NCI-H2196 (cell line): ENCODE measurements at regions not wholly inside any gene's neighbourhood (a gene's known extent, or its start where the extent isn't known, plus 50 kb on each side); places are given as distances from the start of the nearest gene placed in this dataset.

Source experiments
- DNase-seq: peaks from one replicate; lab custom pipeline; 2025; ENCODE audit not compliant: unreplicated experiment; lab: John Stamatoyannopoulos, UW

DNA sequence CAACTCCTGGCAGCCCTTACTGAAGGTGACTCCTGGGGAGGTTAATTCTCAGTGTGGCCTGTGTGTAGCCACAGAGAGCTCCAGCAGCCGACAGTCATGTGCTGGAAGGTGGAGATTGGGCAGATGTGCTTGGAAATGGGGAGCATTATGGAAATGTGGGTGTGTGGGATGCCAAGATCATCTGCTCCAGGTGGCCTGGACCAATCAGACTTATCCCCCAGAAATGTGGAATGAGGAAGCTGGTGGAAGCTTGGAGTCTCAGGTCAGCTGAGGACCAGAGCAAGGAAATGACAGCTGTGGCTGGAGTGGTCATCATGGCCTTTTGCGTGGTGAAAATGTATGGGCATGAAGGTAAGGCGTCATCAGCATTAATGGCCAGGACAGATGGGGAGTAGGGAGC lies 234.0 kb downstream of the MIAT start:
- no peak for DNase-seq

DNA sequence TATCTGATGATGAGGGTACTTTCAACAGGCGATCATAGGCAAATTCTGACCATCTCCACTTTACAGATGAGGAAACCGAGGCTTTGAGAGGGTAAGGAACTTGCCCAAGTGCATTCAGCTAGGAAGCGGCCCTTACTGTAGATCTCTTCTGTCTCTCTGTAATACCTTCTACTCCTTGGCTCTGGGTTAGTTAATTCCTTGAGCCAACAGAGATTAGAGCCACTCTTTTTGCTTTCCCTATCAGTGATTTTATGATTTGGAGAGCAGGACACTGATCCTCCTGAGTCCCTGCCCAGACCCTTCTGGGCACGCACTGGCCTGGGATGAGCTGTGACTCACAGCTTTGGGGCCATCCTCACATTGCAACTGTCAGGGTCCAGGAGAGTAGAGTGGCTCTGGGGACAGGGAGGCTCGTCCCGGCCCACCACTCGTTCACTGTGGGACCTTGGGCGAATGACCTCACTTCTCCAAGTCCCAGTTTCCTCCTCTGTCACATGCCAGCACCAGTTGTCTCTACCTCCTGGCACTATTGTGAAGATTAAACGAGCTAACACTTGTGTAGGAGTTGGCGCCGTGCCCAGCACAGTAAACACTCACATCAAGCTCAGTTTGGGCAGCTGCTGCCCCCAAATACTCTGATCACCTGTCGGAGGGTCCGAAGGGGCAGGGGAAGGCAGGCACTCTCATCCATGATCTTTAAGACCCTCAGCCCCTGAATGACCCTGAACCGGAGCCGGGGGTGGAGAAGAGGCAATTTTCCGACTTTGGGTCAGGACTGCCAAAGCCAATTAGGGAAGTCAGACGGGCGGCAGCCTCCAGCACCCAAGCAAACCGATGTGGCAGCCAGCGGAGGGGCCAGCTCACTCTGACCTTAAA lies 235.0 kb downstream of the MIAT start:
- peak; percentile 70 for DNase-seq

DNA sequence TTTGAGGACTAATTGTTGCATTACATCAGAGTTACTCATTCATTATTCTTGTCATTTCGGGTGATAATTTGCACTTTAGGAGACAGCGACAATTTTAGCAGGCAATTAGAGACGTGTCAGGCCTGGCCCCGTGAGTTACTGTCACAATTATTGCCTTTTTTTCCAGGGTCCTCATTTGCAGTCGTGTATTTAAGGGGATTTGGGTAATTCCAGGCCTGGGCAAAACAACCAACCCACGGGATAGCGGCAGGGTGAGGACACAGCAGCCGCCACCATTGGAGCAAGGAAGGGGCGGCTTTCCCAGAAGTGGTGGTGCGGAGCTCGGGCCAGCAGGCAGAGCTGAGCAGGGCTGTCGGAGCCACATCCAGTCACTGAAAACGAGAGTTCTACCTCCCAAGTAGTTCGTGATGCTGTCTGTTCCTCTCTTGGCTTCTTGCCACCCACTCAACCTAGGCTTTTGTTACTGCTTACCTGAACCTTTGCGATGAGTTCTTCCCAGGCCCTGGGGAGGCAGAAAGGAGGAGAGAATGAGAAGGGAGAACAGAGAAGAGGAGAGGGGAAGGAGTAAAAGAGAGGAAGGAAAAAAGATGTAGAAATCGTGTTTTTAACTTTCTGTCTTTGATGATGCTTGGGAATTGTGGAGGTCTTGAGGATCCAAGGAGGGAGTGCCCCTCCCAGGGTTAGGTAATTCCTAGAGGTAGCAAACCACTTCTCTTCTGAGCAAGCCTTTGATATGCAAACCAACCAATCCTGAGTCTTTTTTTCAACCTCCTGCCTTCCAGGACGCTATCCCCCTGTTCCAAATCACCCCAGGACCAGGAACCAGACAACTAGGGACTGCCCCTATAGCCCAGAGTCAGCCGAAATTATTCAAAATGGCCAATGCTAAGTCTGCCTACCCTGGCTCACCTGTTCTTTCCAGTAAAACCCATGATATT lies 236.1 kb downstream of the MIAT start:
- DNase-seq: peak; percentile 32

DNA sequence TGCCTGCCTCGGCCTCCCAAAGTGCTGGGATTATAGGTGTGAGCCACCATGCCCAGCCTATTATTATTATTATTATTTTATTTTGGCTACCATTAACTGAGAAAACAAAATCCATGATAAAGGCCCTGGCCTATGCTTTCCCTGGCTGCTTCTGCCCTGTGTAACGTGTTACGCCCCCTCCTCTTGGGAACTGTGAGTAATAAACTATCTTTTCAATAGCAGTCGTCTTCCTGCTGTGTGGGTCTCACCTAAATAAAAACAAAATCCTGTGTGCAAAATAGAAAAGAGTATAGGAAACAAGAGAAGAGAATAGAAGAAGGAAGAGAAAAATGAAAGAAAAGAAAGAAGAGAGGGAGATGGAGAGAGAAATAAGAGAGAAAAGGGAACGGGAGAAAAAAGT lies 237.0 kb downstream of the MIAT start:
- DNase-seq: no peak

DNA sequence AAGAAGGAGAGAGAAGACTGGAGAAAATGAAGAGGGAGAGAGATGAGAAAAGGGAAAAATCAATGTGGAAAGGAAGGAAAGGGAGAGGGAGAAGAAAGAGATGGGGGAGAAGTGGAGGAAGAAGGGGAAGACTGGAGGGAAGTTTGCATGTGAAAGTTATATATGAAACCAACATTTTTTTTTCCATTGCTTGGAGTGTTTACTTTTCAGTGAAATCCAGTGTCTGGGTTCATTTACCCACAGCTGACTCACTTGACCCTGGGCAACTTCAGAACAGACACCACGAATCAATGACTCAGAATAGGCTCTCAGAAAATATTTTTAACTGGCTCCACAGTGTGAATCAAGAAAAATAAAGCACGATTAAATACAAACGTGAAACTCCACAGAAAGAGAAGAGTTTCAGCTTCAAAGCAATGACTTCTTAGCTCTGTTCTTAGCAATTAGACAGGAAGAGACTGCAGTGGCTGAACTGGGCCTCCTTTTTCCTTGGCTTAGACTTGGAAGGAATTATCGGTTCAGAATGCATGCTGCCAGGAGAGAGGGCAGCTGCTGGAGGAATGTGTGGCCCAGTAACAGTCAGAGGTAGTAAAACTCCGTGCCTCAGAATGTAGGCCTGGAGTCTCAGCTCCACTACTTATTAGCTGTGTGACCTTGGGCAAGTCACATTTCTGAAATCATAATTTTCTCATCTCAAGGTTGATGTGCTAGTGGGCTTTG lies 237.5 kb downstream of the MIAT start:
- DNase-seq: peak; percentile 30

DNA sequence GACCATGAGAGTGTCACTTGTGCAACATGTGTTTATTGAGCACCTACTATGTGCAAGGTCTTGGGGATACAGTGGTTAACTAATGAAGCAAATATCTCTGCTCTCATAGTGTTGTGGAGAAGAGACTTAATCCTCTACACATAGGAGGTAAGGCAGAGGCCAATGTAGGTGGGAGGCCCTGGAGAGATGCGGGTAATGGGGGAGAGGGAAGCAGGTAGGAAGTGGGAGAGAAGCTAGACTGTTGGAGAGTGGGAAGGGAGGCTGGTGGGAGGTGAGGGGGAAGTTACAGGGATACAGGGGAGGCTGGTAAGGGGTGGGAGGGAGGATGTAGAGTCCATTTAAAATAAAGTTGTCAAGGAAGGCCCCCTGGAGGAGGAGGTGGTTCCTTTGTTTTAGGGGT lies 240.0 kb downstream of the MIAT start:
- DNase-seq: no peak

DNA sequence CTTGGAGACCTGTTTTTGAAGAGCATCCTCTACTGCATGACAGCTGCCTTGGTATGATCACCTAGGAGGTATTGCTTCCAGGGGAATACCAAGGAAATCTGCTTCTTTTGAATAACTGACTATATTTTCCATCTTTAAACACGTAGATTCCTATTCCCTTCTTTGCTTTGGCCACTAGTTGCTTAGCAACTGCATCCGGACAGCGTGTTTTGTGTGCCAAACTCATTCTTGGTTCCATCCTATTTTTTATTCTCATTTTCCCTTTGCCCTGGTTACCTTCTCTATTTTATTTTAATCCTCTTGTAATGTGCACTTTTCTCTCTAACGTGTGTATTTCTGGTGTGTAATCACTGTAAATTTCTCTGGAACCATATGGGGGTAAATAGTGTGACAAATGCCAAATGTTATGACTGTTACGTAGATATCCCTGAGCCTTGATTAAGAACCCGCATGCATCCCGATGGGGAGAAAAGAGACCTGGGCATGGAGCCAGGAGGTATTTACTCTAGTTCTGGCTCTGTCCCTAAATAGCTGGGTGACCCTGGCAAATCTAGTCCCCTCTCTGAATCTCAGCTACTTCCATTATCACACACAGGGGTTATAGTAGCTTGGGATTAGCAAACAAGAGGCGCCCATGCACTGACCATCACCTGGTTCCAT lies 241.7 kb downstream of the MIAT start:
- no peak for DNase-seq

DNA sequence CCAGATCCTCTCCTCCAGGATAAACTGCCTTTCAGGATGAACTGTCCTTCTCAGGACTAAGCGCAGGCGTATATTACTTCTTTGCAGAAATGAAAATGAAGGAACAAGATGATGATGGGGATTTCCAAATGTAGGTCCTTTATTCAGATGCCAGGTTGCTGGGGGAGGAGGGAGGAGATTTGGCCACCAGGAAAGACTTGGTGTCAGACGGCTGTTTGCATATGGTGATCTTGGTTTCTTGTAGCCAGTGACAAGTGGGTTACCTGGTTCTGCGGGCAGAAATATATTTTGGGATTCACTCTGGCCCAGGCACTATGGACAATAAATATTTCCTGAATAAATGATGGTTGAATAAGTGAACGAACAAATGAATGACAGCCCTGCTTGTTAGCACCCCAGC lies 243.4 kb downstream of the MIAT start:
- no peak for DNase-seq

DNA sequence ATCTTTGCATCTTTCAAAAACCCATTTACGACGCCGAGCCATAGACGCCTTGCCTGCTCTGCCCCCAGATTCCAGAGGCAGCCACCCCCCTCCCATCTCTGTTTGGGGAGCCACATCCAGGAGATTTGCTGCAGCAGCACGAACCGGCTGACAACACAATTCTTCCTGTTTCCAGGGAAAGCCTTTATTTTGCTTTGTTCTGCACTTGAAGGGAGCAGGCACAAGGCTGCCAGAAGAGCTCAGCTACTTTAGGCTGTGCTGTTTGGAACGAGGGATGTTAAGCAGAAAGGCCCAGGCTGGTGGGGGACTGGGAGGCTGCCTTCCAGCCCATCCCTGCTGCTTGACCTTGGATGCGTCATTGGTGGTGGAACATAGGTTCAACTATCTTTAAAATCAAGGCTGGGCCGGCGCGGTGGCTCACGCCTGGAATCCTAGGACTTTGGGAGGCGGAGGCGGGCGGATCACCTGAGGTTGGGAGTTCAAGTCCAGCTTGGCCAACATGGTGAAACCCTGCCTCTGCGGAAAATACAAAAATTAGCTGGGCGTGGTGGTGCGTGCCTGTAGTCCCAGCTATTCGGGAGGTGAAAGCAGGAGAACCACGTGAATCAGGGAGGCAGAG lies 243.9 kb downstream of the MIAT start:
- no peak for DNase-seq

DNA sequence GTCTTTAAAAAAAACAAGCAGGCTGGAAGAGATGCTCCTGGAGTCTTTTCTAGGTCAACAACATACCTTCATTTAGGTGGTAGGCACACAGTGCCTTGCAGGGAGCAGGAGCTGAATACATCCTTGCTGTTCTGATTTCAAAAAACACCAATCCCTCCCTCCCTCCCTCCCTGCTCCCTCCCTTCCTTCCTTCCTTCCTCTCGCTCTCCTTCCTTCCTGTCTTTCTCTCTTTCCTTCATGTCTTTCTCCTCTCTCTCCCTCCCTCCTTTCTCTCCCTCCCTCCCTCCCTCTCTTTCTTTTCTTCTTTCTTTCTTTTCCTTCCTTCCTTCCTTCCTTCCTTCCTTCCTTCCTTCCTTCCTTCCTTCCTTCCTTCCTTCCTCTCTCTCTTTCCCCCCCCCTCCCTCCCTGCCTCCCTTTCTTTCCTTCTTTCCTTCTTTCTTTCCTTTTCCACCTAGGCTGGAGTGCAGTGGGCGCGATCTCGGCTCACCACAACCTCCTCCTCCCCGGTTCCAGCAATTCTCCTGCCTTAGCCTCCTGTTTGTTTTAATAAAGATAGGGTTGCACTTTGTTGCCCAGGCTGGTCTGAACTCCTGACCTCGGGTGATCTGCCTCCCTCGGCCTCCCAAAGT lies 245.1 kb downstream of the MIAT start:
- DNase-seq: no peak

DNA sequence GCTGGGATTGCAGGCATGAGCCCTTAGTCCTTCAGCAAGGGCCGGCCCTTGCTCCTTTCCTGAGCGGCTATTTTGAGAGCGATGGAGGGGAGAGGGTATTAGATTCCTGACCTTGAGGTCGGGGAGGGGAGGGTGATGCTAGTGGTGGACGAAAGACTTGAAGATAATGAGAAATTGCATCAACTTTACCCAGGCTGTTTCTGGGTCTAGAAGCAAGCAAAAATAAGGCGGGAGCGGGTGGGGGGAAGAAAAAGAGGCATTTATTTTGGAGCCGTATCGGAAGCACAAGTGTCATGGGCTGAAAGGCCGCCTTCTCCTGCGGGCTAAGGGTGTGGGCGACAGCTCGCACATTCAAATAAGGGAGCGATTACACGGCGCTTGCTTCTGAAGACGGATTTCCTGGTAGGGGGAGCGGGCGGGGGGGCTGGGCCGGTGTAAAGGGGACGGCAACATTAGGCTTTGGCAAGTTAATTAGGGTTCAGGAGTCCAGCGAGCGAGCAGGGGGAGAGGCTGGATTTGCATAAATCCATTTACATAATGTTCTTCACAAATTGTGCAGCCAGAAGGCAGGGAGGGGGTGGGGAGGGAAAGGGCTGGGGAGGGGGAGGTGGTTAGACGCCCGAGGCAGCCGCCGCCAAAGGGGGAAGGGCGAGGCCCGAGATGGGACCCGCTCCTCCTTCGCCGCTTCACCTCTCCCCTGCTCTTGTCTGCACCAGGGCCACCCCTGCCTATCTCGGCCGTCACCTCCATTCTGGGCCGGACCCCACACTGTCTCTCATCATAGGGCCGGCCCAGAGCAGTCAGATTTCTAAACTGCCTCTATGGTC lies 245.9 kb downstream of the MIAT start:
- no peak for DNase-seq

DNA sequence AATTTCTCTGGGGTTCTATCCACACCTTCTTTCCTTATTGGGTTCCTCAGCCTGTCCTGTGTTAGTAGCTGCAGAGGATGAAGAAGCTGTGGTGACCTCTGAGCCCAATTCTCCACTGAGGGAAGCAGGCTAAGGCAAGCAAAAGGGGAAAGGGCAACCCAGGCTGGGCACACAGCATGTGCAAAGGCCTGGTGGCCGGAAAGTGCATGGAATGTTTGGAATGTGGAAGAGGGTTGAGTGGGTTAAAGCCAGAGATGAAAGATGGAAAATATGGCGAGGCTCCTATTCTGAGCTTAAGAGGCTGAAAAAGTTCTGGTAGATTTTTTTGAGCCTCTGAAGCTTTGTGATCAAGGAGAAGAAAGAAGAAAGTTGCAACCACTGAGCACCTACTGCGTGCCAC lies 247.1 kb downstream of the MIAT start:
- DNase-seq: no peak

DNA sequence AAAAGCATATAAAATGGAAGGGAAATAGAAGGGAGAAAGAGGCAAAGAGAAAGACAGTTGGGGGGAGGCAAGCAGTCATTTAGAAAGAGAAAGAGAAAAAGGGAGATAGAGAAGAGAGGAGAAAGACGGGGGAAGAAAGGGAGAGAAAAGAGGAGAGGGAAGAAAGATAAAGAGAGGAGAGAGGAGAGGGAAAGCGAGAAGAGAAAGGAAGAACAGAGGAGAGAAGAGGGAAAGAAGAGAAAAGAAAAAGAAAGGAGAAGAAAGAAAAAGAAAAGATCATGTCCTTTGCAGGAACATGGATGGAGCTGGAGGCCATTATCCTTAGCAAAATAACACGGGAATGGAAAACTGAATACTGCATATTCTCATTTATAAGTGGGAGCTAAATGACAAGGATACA lies 247.7 kb downstream of the MIAT start:
- DNase-seq: no peak

DNA sequence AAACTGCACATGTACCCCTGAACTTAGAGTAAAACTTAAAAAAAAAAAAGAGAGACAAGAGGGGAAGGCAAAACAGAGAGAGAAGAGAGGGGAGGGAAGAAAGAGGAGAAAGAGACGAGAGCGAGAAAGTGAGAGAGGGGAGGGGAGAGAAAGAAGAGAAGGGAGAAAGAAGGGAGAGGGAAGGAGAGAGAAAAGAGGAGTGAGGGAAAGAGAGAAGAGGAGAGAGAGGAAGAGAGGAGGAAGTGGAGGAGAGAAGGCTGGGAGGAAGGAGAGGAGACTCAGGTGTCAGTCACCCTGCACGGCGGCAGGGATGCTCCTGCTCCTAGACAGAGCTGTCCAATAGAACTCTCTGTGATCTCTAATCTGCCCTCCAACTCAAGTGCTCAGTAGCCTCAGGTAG lies 248.3 kb downstream of the MIAT start:
- DNase-seq: no peak

DNA sequence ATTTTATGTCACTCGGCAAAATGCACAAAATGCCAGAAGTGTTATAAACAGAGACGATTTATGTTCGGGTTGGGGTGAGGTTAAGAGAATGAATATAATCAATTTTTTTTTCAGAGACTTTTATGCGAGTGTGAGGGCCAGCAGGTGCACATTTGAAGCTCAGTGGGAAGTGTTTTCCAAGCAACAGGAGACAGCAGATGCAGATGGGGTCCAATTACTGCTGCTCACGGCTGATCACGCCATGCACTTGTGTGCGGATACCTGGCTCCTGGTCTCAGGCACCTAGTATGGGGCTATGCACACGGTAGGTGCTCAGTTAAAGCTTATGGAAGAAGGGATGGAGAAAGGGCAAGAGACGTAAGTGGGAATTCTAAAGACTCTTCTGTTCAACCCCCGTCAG lies 249.1 kb downstream of the MIAT start:
- no peak for DNase-seq

DNA sequence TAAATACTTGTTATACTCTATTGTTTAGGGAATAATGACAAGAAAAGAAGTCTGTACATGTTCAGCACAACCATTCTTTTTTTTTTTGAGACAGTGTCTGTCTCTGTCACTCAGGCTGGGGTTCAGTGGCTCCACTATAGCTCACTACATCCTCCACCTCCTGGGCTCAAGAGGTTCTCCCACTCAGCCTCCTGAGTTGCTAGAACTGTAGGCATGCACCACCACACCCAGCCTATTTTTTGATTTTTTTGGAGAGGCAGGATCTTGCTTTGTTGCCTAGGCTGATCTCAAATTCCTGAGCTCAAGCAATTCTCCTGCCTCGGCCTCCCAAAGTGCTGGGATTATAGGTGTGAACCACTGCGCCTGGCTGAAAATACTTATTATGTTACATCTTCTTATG lies 250.0 kb downstream of the MIAT start:
- DNase-seq: no peak

DNA sequence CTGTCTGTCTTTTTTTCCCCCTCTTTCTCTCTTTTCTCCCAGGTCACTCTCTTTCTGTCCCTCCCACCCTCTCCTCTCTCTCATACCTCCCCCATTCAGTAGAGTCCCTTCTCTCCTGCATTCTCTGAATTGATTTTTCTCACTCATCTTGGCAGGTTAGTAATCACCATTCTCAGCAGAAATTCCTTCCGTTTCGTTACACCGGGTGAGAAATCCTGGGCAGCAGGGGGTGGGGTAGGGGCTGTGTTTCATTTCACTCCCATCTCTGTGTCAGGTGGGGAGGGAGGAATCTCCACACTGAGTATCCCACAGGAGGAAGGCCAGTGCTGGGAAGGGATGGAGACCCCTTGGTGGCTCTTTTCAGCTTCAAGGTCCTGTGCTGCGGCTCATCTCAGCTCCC lies 253.5 kb downstream of the MIAT start:
- no peak for DNase-seq

DNA sequence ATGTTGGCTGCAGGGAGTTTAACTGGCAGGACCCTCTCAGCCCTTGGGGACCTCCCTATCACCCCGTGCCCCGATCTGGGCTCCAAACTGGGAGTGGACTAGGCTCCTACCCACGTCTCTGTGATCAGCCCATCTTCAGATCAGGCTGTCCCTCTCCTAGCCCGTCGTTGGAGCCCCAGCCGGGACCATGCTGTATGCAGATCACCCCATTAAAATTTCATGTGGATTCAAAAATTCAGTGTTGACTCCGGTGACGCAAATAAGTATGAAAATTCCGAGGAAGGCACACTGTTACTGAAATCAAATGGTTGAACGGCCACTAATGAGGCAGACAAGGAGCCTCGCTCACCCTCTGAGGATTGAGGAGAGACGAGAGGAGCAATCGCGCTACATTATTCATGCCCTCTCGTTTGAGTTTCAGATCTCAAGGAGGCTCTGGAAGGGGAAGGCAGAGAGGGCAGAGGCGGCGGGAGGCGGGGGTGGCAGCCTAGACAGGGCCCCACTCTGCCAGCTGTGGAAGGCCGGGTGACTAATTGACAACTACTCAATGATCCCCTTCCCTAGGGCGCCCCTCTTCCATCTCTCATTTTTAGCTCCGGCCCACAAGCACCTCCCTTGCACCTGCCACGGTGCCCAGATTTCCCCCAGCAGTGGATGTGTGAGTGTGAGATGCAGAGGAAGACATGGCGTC lies 255.4 kb downstream of the MIAT start:
- DNase-seq: no peak
